ENCODE measurements at regions not wholly inside any gene's neighbourhood (a gene's known extent, or its start where the extent isn't known, plus 50 kb on each side); places are given as distances from the start of the nearest gene placed in this dataset.

DNA sequence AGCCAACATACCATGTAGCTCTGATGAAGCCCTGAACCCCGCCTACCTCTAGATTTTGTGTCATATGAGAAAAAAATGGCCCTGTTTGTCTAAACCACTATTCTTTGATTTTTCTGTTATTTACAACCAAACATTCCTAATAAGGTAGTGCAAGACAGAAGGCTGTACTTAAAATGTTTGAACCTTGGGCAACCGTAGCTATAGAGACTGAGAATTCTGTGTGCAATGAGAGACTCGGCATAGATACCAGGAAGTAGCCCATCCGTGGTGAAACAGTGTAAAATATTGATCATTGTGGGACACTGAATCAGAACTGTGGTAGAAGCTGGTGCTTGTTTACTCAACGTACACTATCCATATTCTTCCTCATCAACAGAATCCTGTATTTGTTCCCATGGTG, 86.5 kb upstream of the TMCC3 start:
- TF ChIP-seq, protein P1, sequence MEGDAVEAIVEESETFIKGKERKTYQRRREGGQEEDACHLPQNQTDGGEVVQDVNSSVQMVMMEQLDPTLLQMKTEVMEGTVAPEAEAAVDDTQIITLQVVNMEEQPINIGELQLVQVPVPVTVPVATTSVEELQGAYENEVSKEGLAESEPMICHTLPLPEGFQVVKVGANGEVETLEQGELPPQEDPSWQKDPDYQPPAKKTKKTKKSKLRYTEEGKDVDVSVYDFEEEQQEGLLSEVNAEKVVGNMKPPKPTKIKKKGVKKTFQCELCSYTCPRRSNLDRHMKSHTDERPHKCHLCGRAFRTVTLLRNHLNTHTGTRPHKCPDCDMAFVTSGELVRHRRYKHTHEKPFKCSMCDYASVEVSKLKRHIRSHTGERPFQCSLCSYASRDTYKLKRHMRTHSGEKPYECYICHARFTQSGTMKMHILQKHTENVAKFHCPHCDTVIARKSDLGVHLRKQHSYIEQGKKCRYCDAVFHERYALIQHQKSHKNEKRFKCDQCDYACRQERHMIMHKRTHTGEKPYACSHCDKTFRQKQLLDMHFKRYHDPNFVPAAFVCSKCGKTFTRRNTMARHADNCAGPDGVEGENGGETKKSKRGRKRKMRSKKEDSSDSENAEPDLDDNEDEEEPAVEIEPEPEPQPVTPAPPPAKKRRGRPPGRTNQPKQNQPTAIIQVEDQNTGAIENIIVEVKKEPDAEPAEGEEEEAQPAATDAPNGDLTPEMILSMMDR (IDR thresholded peaks at IDR 0.05; ENCODE audit: insufficient read depth, low read depth, low read length, missing control alignments) = no peak
- H3K4me3 ChIP-seq (ENCODE audit: low read depth, low read length) = no peak overlapping the region

DNA sequence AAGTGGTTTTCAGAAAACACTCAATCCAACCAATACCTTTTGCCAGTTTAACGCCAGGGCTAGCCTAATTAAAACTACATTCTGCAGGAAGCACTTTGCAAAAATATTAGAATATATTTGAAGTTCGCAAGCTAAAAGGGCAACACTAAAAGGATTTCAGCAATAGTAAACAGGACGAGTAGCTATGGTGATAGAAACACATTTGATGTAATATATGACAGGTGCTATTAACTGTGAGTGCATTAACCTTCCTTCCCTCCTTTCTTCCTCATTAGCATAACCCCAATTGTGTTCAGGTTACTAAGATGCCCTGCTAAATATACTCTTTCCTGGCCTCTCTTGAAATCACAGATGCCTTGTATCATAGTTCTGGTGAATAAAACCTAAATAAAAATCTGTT, 85.6 kb upstream of the TMCC3 start:
- no peak overlapping the region for H3K4me3 ChIP-seq (ENCODE audit: low read depth, low read length)
- no peak for DNase-seq (ENCODE audit: low read depth)
- TF ChIP-seq, protein P1 (IDR thresholded peaks at IDR 0.05; ENCODE audit: insufficient read depth, low read depth, low read length, missing control alignments) = no peak

More for the DNA sequence above, 86.5 kb upstream of the TMCC3 start:
- no peak for DNase-seq (ENCODE audit: low read depth)

DNA sequence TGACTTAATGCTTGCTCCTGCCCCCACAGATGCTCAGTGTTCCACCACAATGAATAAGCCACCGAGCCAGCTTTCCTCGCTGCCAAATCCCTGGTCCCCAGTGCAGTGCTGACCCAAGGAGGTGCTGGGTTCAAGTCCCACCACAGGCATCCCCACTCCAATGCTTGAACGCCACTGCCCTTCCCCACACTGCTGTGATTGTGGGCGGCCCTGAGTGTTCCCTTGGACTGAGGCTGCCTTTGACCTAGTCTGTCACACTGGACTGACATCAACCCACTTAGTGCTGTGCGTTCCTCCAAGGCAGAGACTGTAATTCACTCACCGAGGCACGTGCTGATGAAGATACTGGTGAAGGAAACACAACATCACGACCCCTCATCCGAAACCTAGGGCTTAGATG, 83.4 kb upstream of the TMCC3 start:
- DNase-seq (ENCODE audit: low read depth) = no peak
- H3K4me3 ChIP-seq (ENCODE audit: low read depth, low read length) = no peak overlapping the region
- TF ChIP-seq, protein P1 (IDR thresholded peaks at IDR 0.05; ENCODE audit: insufficient read depth, low read depth, low read length, missing control alignments) = no peak

DNA sequence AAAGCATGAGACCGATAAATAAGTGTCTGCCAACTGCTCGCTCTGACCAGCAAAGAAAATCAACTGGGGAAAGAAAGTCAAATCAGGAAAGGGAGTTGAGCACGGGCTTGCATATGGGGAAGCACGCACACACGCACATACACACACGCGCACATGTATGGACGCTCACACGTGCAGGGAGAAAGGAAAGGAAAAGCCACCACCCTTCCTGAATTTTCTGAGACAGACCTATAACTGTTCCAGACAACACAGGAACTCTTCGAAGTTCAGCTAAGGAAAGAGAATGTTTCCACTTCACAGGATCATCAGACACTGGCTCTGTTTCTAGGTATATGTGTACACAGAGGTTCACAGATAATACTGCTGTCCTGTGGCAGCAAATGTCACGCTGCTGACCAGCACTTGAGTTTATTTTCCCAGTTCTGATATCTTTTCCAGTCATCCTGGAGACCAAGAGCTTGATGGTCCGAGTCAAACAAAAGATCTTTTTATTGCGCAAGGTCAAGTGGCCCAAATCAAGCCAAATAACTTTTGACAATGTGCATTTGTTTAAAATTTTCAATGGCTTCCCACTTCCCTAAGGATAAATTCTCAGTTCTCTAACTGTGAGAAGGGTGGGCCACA, 82.1 kb upstream of the TMCC3 start:
- TF ChIP-seq, protein P1 (IDR thresholded peaks at IDR 0.05; ENCODE audit: insufficient read depth, low read depth, low read length, missing control alignments) = no peak
- no peak overlapping the region for H3K4me3 ChIP-seq (ENCODE audit: low read depth, low read length)
- no peak for DNase-seq (ENCODE audit: low read depth)

DNA sequence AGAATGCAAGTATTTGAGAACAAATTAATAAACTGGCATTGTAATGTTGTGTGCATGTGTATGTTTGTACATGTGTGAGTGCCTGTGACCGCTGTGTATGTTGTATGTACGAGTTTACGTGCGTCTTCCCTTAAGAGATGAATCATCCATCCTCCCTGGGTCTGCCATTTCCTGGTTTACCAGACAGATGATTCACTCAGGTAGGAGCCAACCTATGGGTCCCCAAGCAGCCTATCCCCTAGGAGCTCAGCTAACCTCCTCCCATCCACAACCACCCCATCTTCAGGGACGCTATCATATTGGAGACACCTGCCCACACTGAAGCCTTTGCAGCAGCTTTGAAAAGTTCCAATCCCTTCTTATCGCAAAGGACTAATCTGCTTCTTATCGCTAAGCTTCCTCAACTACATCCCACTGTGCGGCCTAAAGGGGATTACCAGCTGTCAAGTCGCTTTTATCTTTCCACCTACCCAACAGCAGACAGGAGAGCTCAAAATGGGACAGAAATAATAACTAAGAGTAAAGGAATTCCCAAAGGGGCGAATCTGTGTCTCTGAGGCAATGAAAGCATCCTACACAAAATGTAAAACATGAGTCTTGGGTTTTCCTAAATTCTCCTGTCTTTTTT, 81.5 kb upstream of the TMCC3 start:
- no peak for DNase-seq (ENCODE audit: low read depth)
- TF ChIP-seq, protein P1 (IDR thresholded peaks at IDR 0.05; ENCODE audit: insufficient read depth, low read depth, low read length, missing control alignments) = no peak
- no peak overlapping the region for H3K4me3 ChIP-seq (ENCODE audit: low read depth, low read length)

DNA sequence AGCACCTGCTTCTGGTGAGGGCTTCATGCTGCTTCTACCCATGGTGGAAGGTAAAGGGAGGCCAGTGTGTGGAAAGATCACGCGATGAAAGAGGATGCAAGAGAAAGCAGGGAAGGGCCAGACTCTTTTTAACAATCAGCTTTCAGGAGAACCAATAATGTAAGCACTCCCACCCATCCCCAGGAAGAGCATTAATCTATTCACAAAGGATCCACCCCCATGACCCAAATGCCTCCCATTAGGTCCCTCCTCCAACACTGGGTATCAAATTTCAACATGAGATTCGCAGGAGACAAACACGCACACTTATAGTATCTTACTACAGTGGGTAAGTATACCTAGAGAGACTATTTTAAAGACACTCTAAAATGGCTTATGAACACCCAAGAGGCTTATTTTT, 80.5 kb upstream of the TMCC3 start:
- DNase-seq (ENCODE audit: low read depth) = no peak
- TF ChIP-seq, protein P1 (IDR thresholded peaks at IDR 0.05; ENCODE audit: insufficient read depth, low read depth, low read length, missing control alignments) = no peak
- H3K4me3 ChIP-seq (ENCODE audit: low read depth, low read length) = no peak overlapping the region
